ENCODE measurements at regions not wholly inside any gene's neighbourhood (a gene's known extent, or its start where the extent isn't known, plus 50 kb on each side); places are given as distances from the start of the nearest gene placed in this dataset.

DNA sequence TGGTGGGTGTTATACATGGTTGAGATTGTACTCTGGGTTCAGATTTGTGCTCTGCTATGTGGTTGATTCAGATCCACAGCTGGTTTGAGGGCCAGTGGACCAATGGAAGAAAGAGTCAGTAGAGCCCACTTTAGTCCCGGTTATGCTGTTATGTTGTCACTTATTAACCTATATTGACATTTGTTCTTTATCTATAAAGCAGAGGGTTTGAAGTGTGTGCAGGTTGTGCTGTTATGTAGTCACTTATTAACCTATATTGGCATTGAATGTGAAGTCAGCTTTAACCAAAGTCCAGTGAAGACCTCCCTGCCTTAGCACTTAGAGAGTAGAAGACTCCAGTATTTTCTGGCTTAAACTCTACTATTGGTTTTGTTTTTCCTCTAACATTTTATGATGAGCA, 307.3 kb upstream of the TSPY4 start:
- H3K4me3 ChIP-seq (ENCODE audit: low read length): no peak overlapping the region
- no peak for TF ChIP-seq CTCF (conservative IDR thresholded peaks at IDR 0.05; ENCODE audit: low read length)
- no peak for DNase-seq (ENCODE audit: low read depth)

GRCh38 chrY:9034217-9034616, 303.0 kb upstream of the TSPY4 start:
- no peak for DNase-seq (ENCODE audit: low read depth)
- TF ChIP-seq CTCF (conservative IDR thresholded peaks at IDR 0.05; ENCODE audit: low read length): no peak
- H3K4me3 ChIP-seq (ENCODE audit: low read length): no peak overlapping the region

- no peak overlapping the region for H3K4me3 ChIP-seq (ENCODE audit: low read length)
- no peak for TF ChIP-seq CTCF (conservative IDR thresholded peaks at IDR 0.05; ENCODE audit: low read length)
- DNase-seq (ENCODE audit: low read depth): peak; percentile 37
Measured at GRCh38 chrY:9035246-9035645, 302.0 kb upstream of the TSPY4 start.

GRCh38 chrY:9041474-9041873, 295.8 kb upstream of the TSPY4 start:
- H3K4me3 ChIP-seq (ENCODE audit: low read length): no peak overlapping the region
- no peak for TF ChIP-seq CTCF (conservative IDR thresholded peaks at IDR 0.05; ENCODE audit: low read length)
- DNase-seq (ENCODE audit: low read depth): no peak
